ENCODE measurements at regions not wholly inside any gene's neighbourhood (a gene's known extent, or its start where the extent isn't known, plus 50 kb on each side); places are given as distances from the start of the nearest gene placed in this dataset.

DNA sequence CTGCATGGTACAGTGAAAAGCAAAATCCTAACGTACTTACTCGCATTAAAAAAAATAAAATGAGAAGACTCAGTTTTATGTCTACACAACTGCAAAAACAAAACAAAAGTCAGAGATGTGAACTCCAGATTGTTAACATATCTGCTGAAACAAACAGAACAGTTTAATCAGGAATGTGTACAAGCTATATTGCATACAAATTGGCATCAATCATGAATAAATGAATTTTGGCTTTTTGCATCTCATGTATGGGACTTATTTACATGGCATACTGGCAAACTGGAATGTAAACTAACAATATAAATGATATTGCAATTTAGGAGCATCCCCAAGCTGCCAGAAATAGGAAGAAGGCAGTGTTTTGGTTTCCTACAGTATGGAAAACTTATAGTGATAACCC lies 79.6 kb upstream of the NSMCE3 start:
- H3K9ac ChIP-seq: no peak overlapping the region
- H3K4me3 Mint-ChIP-seq: no peak overlapping the region
- H3F3A ChIP-seq (ENCODE audit: low read depth): peaks cover 11% of the 10 kb centered on the region
- H2AFZ ChIP-seq (replicated peaks): no peak overlapping the region
- no peaks in the 10 kb centered on the region for H3K36me3 Mint-ChIP-seq
- H3K27ac Mint-ChIP-seq: no peak overlapping the region
- no peak overlapping the region for H3K4me3 ChIP-seq
- no peak overlapping the region for H3K4me2 ChIP-seq
- no peaks in the 10 kb centered on the region for H3K27me3 ChIP-seq
- no peaks in the 10 kb centered on the region for H3K9me3 Mint-ChIP-seq
- no peak for TF ChIP-seq EZH2phosphoT487 (IDR thresholded peaks at IDR 0.05)
- TF ChIP-seq, protein P1, sequence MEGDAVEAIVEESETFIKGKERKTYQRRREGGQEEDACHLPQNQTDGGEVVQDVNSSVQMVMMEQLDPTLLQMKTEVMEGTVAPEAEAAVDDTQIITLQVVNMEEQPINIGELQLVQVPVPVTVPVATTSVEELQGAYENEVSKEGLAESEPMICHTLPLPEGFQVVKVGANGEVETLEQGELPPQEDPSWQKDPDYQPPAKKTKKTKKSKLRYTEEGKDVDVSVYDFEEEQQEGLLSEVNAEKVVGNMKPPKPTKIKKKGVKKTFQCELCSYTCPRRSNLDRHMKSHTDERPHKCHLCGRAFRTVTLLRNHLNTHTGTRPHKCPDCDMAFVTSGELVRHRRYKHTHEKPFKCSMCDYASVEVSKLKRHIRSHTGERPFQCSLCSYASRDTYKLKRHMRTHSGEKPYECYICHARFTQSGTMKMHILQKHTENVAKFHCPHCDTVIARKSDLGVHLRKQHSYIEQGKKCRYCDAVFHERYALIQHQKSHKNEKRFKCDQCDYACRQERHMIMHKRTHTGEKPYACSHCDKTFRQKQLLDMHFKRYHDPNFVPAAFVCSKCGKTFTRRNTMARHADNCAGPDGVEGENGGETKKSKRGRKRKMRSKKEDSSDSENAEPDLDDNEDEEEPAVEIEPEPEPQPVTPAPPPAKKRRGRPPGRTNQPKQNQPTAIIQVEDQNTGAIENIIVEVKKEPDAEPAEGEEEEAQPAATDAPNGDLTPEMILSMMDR (IDR thresholded peaks at IDR 0.05): no peak
- TF ChIP-seq EZH2 (IDR thresholded peaks at IDR 0.05): no peak
- H3K27me3 Mint-ChIP-seq (ENCODE audit: insufficient read depth, low read depth): peaks cover 5% of the 10 kb centered on the region
- no peaks in the 10 kb centered on the region for H3K79me2 ChIP-seq (ENCODE audit: low read depth)
- no peaks in the 10 kb centered on the region for H3K36me3 ChIP-seq
- DNase-seq (ENCODE audit: low spot score): no peak
- peaks cover 25% of the 10 kb centered on the region for H3K4me1 Mint-ChIP-seq
- H3K27ac ChIP-seq: no peak overlapping the region
- peaks cover 20% of the 10 kb centered on the region for H3K4me1 ChIP-seq
- no peaks in the 10 kb centered on the region for H3K9me3 ChIP-seq (ENCODE audit: low read depth)
- no peaks in the 10 kb centered on the region for H4K20me1 ChIP-seq (ENCODE audit: low read depth)

DNA sequence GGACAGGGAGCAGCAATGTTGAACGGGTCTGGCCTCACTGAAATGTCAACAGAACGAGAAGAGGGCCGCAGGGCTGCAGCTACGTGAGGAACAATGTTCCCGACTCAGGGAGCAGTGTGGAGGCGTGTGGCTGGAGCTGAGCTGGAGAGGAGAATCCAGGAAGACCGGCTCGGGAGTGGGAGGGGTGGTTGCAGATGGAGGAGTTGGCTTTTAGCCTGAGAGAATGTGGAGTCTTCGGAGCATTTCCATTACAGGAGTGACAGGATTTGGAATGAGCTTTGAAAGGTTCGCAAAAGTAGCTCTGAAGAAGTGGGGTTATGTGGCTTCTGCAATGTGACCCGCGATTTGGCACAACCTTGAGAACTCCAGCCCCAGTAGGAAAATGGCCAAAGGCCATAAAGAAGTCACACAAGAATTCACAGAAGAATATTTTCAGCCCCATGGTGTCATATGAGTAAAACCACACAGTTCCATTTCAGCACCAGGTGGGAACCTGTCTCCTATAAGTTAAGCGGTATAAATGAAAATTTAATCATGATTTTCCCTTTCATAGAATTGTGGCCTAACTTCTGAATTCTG lies 78.8 kb upstream of the NSMCE3 start:
- Histone ChIP-seq H2AFZ (replicated peaks) (no peak overlapping the region), H3K9ac (no peak overlapping the region), H3K4me3 (no peak overlapping the region), H3K4me1 (peaks cover 27% of the 10 kb centered on the region), H3K27ac (no peak overlapping the region), H3K9me3 (ENCODE audit: low read depth) (no peaks in the 10 kb centered on the region), H4K20me1 (ENCODE audit: low read depth) (no peaks in the 10 kb centered on the region), H3K4me2 (no peak overlapping the region), H3K79me2 (ENCODE audit: low read depth) (no peaks in the 10 kb centered on the region), H3F3A (ENCODE audit: low read depth) (peaks cover 17% of the 10 kb centered on the region), H3K36me3 (no peaks in the 10 kb centered on the region), H3K27me3 (no peaks in the 10 kb centered on the region)
- Mint-ChIP-seq H3K27me3 (ENCODE audit: insufficient read depth, low read depth) (peaks cover 6% of the 10 kb centered on the region), H3K9me3 (no peaks in the 10 kb centered on the region), H3K4me3 (no peak overlapping the region), H3K4me1 (peaks cover 30% of the 10 kb centered on the region), H3K36me3 (no peaks in the 10 kb centered on the region), H3K27ac (no peak overlapping the region)
- peak; percentile 16 for DNase-seq (ENCODE audit: low spot score)
- TF ChIP-seq, protein P1 (IDR thresholded peaks at IDR 0.05): no peak
- TF ChIP-seq EZH2phosphoT487 (IDR thresholded peaks at IDR 0.05): no peak
- no peak for TF ChIP-seq EZH2 (IDR thresholded peaks at IDR 0.05)

GRCh38 chr15:29346998-29347397 lies 77.4 kb upstream of the NSMCE3 start:
- Histone ChIP-seq H4K20me1 (ENCODE audit: low read depth) (no peaks in the 10 kb centered on the region), H3K4me2 (no peak overlapping the region), H3F3A (ENCODE audit: low read depth) (peaks cover 22% of the 10 kb centered on the region), H3K79me2 (ENCODE audit: low read depth) (no peaks in the 10 kb centered on the region), H3K27me3 (no peaks in the 10 kb centered on the region), H3K27ac (no peak overlapping the region), H3K4me1 (peaks cover 41% of the 10 kb centered on the region), H3K36me3 (no peaks in the 10 kb centered on the region), H3K9ac (no peak overlapping the region), H3K4me3 (no peak overlapping the region), H2AFZ (replicated peaks) (no peak overlapping the region), H3K9me3 (ENCODE audit: low read depth) (no peaks in the 10 kb centered on the region)
- H3K27me3 Mint-ChIP-seq (ENCODE audit: insufficient read depth, low read depth): peaks cover 7% of the 10 kb centered on the region
- DNase-seq (ENCODE audit: low spot score): no peak
- no peak overlapping the region for H3K27ac Mint-ChIP-seq
- no peak overlapping the region for H3K4me3 Mint-ChIP-seq
- no peaks in the 10 kb centered on the region for H3K36me3 Mint-ChIP-seq
- no peak for TF ChIP-seq EZH2phosphoT487 (IDR thresholded peaks at IDR 0.05)
- TF ChIP-seq, protein P1 (IDR thresholded peaks at IDR 0.05): no peak
- no peak for TF ChIP-seq EZH2 (IDR thresholded peaks at IDR 0.05)
- H3K9me3 Mint-ChIP-seq: no peaks in the 10 kb centered on the region
- peaks cover 40% of the 10 kb centered on the region for H3K4me1 Mint-ChIP-seq
